GM18505 (cell line): ENCODE measurements at regions not wholly inside any gene's neighbourhood (a gene's known extent, or its start where the extent isn't known, plus 50 kb on each side); places are given as distances from the start of the nearest gene placed in this dataset.
"Not testable (repeated sequence)": the region's sequence is repeated elsewhere in the genome, so short reads cannot be mapped to it uniquely, and the experiment has no call there.

Experiments
- ATAC-seq: cut with Tn5 transposase; IDR thresholded peaks from one replicate; pipeline ENCODE4 v1.9.1; 2021; ENCODE audit not compliant: unreplicated experiment
- POLR2A ChIP-seq: IDR thresholded peaks from 4 replicates; pipeline ENCODE4 v1.6.1; 2011; ENCODE audit warnings: borderline replicate concordance; ENCODE audit not compliant: insufficient read depth, insufficient read length; ENCODE audit errors: extremely low read depth

- TF ChIP-seq POLR2A: no peak
Measured at GRCh38 chr12:96112733-96113132, 77.3 kb upstream of the LTA4H start.

GRCh38 chr12:96117460-96117859, 76.7 kb upstream of the ELK3 start:
- ATAC-seq: no peak
- no peak for TF ChIP-seq POLR2A

More at GRCh38 chr12:96112733-96113132, 77.3 kb upstream of the LTA4H start:
- no peak for ATAC-seq

GRCh38 chr12:96120359-96121100, 73.6 kb upstream of the ELK3 start:
- TF ChIP-seq POLR2A: no peak

GRCh38 chr12:96121271-96121711, 72.9 kb upstream of the ELK3 start:
- peak; percentile 51 for ATAC-seq

More at GRCh38 chr12:96120359-96121100, 73.6 kb upstream of the ELK3 start:
- ATAC-seq: peak; percentile 83

GRCh38 chr12:96128292-96128691, 65.9 kb upstream of the ELK3 start:
- ATAC-seq: not testable (repeated sequence)

More at GRCh38 chr12:96121271-96121711, 72.9 kb upstream of the ELK3 start:
- TF ChIP-seq POLR2A: no peak

- ATAC-seq: no peak
- TF ChIP-seq POLR2A: no peak
Measured at GRCh38 chr12:96130396-96131059, 63.6 kb upstream of the ELK3 start.

GRCh38 chr12:96131230-96131788, 62.9 kb upstream of the ELK3 start:
- no peak for TF ChIP-seq POLR2A

GRCh38 chr12:96132819-96133218, 61.4 kb upstream of the ELK3 start:
- TF ChIP-seq POLR2A: no peak
- ATAC-seq: no peak

More at GRCh38 chr12:96131230-96131788, 62.9 kb upstream of the ELK3 start:
- no peak for ATAC-seq

GRCh38 chr12:96134200-96134599, 60.0 kb upstream of the ELK3 start:
- no peak for TF ChIP-seq POLR2A
- no peak for ATAC-seq

- TF ChIP-seq POLR2A: no peak
- no peak for ATAC-seq
Measured at GRCh38 chr12:96136161-96136560, 58.0 kb upstream of the ELK3 start.

GRCh38 chr12:96136725-96137378, 57.3 kb upstream of the ELK3 start:
- no peak for TF ChIP-seq POLR2A
- no peak for ATAC-seq

- ATAC-seq: no peak
- no peak for TF ChIP-seq POLR2A
Measured at GRCh38 chr12:96140174-96140573, 54.0 kb upstream of the ELK3 start.

- no peak for ATAC-seq
- no peak for TF ChIP-seq POLR2A
Measured at GRCh38 chr12:96141216-96141912, 52.8 kb upstream of the ELK3 start.
